DMS153 (cell line): ENCODE measurements at regions not wholly inside any gene's neighbourhood (a gene's known extent, or its start where the extent isn't known, plus 50 kb on each side); places are given as distances from the start of the nearest gene placed in this dataset.
"Not testable (repeated sequence)": the region's sequence is repeated elsewhere in the genome, so short reads cannot be mapped to it uniquely, and the experiment has no call there.

Experiments used
- DNase-seq: peaks from one replicate; lab custom pipeline; 2025; lab: John Stamatoyannopoulos, UW

DNA sequence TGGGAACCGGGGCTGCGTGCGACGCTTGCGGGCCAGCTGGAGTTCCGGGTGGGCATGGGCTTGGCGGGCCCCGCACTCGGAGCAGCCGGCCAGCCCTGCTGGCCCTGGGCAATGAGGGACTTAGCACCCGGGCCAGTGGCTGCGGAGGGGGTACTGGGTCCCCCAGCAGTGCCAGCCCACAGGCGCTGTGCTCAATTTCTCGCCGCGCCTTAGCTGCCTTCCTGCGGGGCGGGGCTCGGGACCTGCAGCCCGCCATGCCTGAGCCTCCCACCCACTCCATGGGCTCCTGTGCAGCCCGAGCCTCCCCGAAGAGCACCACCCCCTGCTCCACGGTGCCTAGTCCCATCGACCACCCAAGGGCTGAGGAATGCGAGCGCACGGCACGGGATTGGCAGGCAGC is 63.8 kb downstream of the PLXNA1 start:
- not testable (repeated sequence) for DNase-seq

- DNase-seq: no peak
Measured at GRCh38 chr3:127049393-127049792, 66.5 kb downstream of the PLXNA1 start.

DNA sequence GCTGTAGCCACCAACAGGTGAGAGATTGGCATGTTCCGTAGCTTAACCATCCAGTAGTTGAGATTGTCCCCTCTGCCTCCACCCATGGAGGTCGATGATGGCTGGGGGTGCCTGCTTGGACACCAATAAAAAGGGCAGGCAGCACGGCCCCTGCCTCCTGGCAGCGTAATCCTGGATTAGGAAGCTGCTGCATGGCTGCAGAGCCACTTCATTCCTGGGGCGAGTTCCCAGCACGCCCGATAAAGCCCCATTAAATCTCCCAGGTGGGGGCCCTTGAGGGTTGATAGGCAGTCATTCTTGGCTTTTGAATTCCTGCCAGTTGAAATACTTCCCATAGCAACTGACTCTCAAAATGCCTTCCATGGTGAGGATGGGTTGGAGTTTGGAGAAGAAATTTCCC is 67.8 kb downstream of the PLXNA1 start:
- no peak for DNase-seq

- DNase-seq: no peak
Measured at GRCh38 chr3:127052121-127052561, 69.2 kb downstream of the PLXNA1 start.

- DNase-seq: no peak
Measured at GRCh38 chr3:127053026-127053425, 70.1 kb downstream of the PLXNA1 start.

DNA sequence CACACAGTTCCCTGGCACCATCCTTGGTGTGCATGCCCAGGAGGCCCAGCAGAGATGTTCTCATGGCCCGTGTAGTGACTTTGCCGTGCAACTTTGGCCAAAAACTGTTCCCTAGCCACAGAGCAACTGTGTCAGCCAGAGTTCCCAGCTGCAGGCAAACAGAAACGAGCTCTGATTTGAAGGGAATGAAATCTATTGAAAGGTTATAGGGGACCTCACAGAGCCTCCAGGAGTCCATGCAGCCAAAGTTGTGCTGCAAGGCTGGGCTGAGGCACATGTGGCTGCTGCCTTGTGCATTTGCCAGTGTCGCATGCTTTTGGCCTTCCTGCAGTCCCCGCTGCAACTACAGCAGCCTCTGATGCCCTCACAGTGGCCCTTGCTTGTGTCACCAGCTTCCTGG is 70.5 kb downstream of the PLXNA1 start:
- DNase-seq: no peak

DNA sequence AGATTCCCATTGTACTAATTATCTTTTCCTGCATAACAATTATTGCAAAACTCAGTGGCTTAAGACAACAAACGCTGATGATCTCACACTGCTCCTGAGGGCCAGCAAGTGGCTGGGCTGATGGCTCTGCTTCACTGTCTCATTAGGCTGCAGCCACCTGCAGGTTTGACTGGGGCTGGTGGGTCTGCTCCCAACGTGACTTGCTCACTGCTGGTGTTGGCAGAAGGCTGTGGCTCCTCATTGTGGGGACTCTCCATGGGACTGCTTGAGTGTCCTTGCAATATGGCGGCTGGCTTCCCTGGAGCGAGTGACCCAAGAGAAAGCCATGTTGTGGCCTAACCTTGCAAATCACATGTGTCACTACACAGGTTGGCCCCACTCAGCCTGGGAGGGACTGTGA is 71.1 kb downstream of the PLXNA1 start:
- no peak for DNase-seq

DNA sequence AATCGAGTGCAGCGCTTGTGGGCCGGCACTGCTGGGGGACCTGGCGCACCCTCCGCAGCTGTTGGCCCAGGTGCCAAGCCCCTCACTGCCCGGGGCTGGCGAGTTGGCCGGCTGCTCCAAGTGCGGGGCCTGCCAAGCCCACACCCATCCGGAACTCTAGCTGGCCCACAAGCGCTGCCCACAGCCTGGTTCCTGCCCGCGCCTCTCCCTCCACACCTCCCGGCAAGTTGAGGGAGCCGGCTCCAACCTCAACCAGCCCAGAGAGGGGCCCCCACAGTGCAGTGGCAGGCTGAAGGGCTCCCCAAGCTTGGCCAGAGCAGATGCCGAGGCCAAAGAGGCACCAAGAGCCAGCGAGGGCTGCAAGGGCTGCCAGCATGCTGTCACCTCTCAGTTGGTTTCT is 73.4 kb downstream of the PLXNA1 start:
- DNase-seq: no peak

GRCh38 chr3:127056976-127057375 is 74.1 kb downstream of the PLXNA1 start:
- DNase-seq: no peak

GRCh38 chr3:127059072-127059471 is 76.2 kb downstream of the PLXNA1 start:
- no peak for DNase-seq

GRCh38 chr3:127061641-127062040 is 78.7 kb downstream of the PLXNA1 start:
- no peak for DNase-seq

DNA sequence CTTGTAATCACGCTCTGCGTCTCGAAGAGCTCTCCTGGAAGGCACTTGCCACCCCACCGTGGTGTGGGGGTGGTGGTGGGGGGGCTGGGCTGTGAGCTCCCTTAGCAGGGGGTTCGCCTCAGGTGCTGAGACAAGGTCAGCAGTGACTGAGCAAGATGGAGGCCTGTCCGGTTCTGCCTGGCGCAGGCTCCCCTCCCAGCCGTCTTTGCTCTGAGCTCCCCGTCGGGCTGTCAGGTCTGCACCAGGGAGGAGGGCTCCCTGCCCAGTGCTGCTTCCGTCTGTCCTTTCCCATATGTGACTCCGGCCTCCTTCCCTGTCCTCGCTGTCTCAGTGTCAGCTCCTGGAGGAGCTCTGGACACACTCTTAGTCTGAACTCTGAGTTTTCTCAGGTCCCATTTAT is 80.0 kb downstream of the PLXNA1 start:
- DNase-seq: no peak

DNA sequence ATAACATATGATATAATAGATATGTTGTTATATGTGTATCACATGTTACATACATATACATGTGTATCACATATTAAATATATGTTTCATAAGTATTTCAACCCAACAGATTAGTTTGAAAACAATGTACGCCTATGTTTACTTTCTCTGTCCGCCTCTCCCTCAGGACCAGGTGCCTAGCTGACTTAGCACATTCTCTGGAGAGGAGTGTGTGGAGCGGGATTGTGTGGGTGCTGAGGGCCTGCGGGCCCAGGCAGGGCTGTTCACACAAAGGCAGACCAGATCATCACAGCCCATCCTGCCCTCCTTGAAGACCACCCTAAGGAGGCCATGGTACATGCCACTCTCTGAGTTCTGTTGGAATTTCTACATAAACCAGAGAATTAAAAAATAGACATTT is 81.0 kb downstream of the PLXNA1 start:
- DNase-seq: no peak

- DNase-seq: no peak
Measured at GRCh38 chr3:127064391-127065137, 81.6 kb downstream of the PLXNA1 start.

- DNase-seq: no peak
Measured at GRCh38 chr3:127065138-127065427, 82.2 kb downstream of the PLXNA1 start.

GRCh38 chr3:127065561-127066290 is 82.8 kb downstream of the PLXNA1 start:
- no peak for DNase-seq

DNA sequence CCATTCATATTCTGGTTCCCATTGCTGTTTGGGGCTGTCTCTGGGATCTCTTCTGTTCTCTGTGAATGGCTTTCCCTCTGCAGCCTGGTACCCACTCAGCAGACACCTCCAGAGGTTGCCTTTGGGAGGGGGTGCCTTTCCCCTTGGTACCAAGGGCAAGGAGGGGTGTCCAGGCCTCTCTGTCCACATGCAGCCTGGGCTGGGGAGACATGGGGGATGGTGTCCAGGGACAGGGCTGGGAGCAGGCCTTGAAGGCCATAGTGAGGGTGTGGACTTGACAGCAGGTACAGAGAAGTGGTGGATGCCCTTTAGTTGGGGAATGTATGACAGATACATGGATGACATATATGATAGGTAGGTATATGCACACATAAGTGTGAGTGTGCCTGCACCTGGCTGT is 83.7 kb downstream of the PLXNA1 start:
- DNase-seq: no peak

DNA sequence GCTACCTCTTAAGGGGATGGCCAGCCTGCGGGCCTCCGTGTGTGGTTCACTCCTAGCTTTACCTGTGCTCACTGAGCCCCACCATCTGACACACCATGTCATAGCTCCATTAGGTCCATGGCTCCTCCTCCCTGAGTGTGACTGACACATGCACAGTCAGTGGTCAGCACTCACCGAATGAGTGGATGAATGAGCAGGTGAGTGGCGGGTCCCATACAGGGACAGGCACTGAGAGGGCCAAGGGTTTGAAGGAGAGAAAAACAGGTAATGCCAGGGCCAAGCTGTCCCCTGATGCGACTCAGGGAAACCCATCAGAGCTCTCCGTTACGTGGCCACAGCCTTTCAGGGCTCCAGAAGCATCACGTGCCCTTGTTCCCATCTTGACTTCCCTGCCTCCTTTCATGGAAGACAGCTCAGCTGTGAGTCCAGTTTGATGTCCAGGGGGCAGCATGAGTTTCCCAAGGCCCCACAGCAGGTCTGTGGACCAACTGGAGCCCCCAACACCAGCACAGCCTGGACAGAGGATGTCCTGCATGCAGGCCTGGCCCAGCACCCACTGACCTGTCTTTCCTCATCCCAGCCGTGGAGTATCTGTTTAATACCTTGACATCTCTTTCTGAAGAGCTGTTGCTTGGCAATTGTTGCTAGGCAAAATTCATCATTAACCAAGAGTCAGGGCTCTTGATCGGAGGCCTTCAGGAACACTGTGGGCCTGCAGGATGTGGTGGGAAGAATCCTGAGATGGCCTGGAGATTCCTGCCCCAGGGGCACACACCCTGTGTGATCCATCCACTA is 84.4 kb downstream of the PLXNA1 start:
- peak; percentile 44 for DNase-seq

DNA sequence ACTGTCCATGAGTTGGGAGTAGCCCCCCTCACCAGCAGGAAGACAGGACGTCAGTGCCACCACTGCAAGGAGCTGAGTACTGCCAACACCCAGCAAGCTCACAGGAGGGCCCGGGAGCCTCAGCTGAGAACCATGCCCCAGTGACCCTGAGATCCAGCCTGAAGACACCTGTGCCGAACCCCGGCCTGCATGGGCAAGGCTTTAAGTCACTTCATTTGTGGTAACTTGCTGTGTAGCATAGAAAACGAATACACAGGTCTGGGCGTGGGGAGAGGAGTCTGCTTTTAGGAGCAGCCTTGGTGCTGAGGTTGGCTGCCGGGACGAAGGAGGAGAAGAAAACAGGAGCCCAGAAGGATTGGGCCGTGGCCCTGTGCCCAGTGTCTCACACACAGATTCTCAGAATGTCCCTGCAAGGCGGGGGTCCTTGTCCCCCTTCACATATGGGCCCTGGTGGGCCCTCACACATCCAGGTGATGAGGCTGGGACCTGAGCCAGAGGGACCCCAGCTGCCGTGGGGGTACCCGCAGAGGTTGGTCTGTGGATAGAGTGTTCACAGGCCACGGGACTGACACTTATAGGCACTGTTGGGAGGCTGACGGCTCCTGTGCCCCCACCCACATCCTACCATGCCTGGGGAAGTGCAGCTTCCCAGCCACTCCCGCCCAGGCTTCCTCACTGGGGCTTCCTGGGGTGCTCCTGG is 85.3 kb downstream of the PLXNA1 start:
- DNase-seq: no peak

DNA sequence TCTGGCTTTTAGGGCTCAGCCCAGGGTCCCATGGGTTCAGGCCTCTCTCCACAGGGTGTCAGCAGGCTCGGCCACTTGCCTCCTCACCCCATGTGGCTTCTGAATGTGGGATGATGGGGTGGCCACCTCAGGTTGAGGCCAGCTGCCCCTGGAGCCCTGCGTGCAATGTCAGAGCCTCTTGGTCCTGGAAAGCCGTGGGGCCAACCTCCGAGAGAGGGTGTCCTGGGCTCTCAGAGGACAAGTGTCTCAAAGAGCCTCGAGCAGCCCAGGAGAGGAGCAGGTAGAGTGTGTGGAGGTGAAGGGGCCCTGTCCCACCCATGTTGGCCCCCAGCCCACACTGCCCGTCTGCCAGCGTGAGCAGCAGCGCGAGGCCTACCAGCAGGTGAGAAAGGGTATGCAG is 86.0 kb downstream of the PLXNA1 start:
- no peak for DNase-seq

DNA sequence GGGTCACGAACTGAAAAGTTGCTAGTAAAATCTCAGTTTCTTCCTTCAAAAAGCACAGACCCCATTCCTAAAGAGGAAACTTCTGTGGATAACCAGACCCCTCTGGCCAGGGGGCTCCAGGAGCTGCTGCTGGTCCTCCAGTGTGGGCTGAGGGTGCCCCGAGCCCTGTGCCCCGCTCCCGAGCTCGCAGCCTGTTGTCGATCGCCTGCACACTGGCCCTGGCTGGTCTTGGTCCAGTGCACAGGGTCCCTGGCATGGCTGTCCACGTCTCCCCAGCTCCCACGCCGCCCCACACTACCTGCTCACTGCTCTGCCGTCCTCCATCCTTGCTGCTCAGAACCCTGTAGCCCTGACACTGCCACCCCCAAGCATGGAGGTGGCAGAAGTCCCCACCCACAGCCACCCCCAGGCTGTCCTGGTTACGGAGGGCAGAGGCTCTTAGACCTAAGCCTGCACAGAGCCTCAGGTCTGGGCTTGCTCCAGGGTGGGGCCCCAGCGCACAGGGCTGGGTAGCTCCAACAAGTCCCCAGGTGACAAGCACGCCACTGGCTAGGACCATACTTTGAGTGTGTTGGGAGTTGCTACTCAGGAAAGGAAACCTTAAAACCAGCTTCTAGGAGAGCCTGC is 87.0 kb downstream of the PLXNA1 start:
- no peak for DNase-seq

DNA sequence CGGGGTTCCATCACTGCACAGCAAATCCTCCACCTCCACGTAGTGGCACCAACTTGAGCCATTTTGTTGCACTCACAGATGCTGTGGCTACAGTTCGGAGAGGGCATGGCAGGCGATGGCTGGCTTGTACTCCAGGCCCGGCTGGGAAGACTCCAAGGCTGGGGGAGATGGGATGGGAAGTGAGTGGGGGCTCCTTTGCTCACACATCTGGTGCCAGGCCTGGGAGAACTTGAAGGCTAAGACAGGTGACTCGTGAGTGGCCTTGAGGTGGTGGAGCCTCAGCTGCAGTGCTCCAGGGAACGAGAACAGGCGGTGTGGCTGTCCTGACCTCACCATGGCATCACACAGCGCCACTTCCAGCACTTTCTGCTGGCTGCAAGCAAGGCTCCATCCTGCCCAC is 87.9 kb downstream of the PLXNA1 start:
- DNase-seq: no peak
